Thyroid gland (tissue), 4 donors: ENCODE measurements at regions not wholly inside any gene's neighbourhood (a gene's known extent, or its start where the extent isn't known, plus 50 kb on each side); places are given as distances from the start of the nearest gene placed in this dataset.
"Not testable (repeated sequence)": the region's sequence is repeated elsewhere in the genome, so short reads cannot be mapped to it uniquely, and the experiment has no call there.

ENCODE experiments used
- DNase-seq, 2 donors: peaks; one replicate each; pipeline ENCODE4 v3.0.0-alpha.2; 2019
- H3K27ac ChIP-seq, 3 donors: fragments of 200-600 bp; sonication (generic); 1 replicate in 2 of 3; 2 replicates in 1 of 3; pipeline ENCODE4 v1.5.1; 2016 to 2019; ENCODE audit warnings: mild to moderate bottlenecking in 1 of 3, moderate library complexity in 1 of 3
- H3K27me3 ChIP-seq: fragments of 200-600 bp; sonication (generic); one replicate; pipeline ENCODE4 v1.5.1; 2019
- H3K36me3 ChIP-seq, 2 donors: fragments of 200-600 bp; sonication (generic); one replicate each; pipeline ENCODE4 v1.5.1; 2016 to 2019
- H3K4me1 ChIP-seq, 2 donors: fragments of 200-600 bp; sonication (generic); one replicate each; pipeline ENCODE4 v1.5.1; 2017 to 2019
- H3K4me3 ChIP-seq, 3 donors: fragments of 200-600 bp; sonication (generic); replicated peaks in 1 of 3; 1 replicate in 2 of 3; 2 replicates in 1 of 3; pipeline ENCODE4 v1.5.1; 2016; ENCODE audit warnings: mild to moderate bottlenecking in 1 of 3
- H3K9me3 ChIP-seq: fragments of 200-600 bp; sonication (generic); one replicate; pipeline ENCODE4 v1.5.1; 2017
- CTCF ChIP-seq, 6 experiments: fragments of 200-600 bp in 3 of 6; fragments of 450-650 bp in 3 of 6; sonication (generic) in 3 of 6; IDR thresholded peaks; one replicate each; pipeline ENCODE4 v1.5.1; 2016 to 2019; ENCODE audit warnings: antibody characterized with exemption in 6 of 6, mild to moderate bottlenecking in 2 of 6, inconsistent platforms in 1 of 6, moderate library complexity in 1 of 6
- POLR2A ChIP-seq, 2 donors: fragments of 450-650 bp; IDR thresholded peaks; one replicate each; pipeline ENCODE4 v1.6.1; 2017; ENCODE audit warnings: antibody characterized with exemption in 2 of 2, mild to moderate bottlenecking in 2 of 2, moderate library complexity in 1 of 2
- WGBS, 2 donors: methylation state at CpG; one replicate each; pipeline ENCODE4 v1.1.5; 2017; 5-methylcytosine and 5-hydroxymethylcytosine counted together
- intact Hi-C: fragments of 100-400 bp; cut with DNase I; formaldehyde crosslinking; loops from one replicate; pipeline ENCODE4 v1.15.1; 2023

GRCh38 chr7:10634239-10634638 lies 339.4 kb upstream of the PHF14 start:
- Histone ChIP-seq H3K9me3 (no peaks in the 10 kb centered on the region), H3K36me3 (no peaks in the 10 kb centered on the region), H3K4me1 (no peaks in the 10 kb centered on the region), H3K27ac (no peak overlapping the region), H3K4me3 (no peak overlapping the region), H3K27me3 (no peaks in the 10 kb centered on the region)
- TF ChIP-seq POLR2A (IDR thresholded peaks at IDR 0.05) (no peak), CTCF (IDR thresholded peaks at IDR 0.05) (no peak)
- DNase-seq = no peak
- 73 to 74% methylated on average over 2 of the region's 2 CpGs for WGBS, 2 donors
- intact Hi-C loops = no loop called here

- DNase-seq = no peak
- H3K27me3 ChIP-seq = no peaks in the 10 kb centered on the region
- no peak overlapping the region for H3K27ac ChIP-seq
- no peaks in the 10 kb centered on the region for H3K9me3 ChIP-seq
- H3K4me3 ChIP-seq = no peak overlapping the region
- H3K4me1 ChIP-seq = no peaks in the 10 kb centered on the region
- intact Hi-C loops = no loop called here
- WGBS, 2 donors = 83 to 87% methylated on average over 3 of the region's 3 CpGs
- H3K36me3 ChIP-seq = no peaks in the 10 kb centered on the region
- TF ChIP-seq CTCF (IDR thresholded peaks at IDR 0.05) = no peak
- no peak for TF ChIP-seq POLR2A (IDR thresholded peaks at IDR 0.05)
Observed at GRCh38 chr7:10637991-10638390, 335.7 kb upstream of the PHF14 start.

- Histone ChIP-seq H3K27me3 (no peaks in the 10 kb centered on the region), H3K27ac (no peak overlapping the region), H3K36me3 (no peaks in the 10 kb centered on the region), H3K4me3 (no peak overlapping the region), H3K4me1 (no peaks in the 10 kb centered on the region), H3K9me3 (no peaks in the 10 kb centered on the region)
- intact Hi-C loops = no loop called here
- WGBS, 2 donors = 78 to 85% methylated on average over 2 of the region's 2 CpGs
- no peak for TF ChIP-seq POLR2A (IDR thresholded peaks at IDR 0.05)
- TF ChIP-seq CTCF (IDR thresholded peaks at IDR 0.05) = no peak
- DNase-seq = no peak
Observed at GRCh38 chr7:10643545-10643944, 330.1 kb upstream of the PHF14 start.

GRCh38 chr7:10644849-10645248 lies 328.8 kb upstream of the PHF14 start:
- Histone ChIP-seq H3K4me3 (no peak overlapping the region), H3K9me3 (no peaks in the 10 kb centered on the region), H3K27ac (no peak overlapping the region), H3K27me3 (no peaks in the 10 kb centered on the region), H3K4me1 (no peaks in the 10 kb centered on the region), H3K36me3 (no peaks in the 10 kb centered on the region)
- no peak for TF ChIP-seq POLR2A (IDR thresholded peaks at IDR 0.05)
- DNase-seq = no peak
- intact Hi-C loops = no loop called here
- 65 to 68% methylated on average over 3 of the region's 3 CpGs for WGBS, 2 donors

GRCh38 chr7:10646194-10646593 lies 327.5 kb upstream of the PHF14 start:
- WGBS, 2 donors = 58 to 61% methylated on average over 5 of the region's 5 CpGs
- Histone ChIP-seq H3K36me3 (no peaks in the 10 kb centered on the region), H3K9me3 (no peaks in the 10 kb centered on the region), H3K27ac (no peak overlapping the region), H3K27me3 (no peaks in the 10 kb centered on the region), H3K4me1 (no peaks in the 10 kb centered on the region), H3K4me3 (no peak overlapping the region)
- DNase-seq = no peak
- intact Hi-C loops = no loop called here
- TF ChIP-seq CTCF (IDR thresholded peaks at IDR 0.05) (no peak), POLR2A (IDR thresholded peaks at IDR 0.05) (no peak)

- 86 to 89% methylated on average over 5 of the region's 5 CpGs for WGBS, 2 donors
- no peak for TF ChIP-seq CTCF (IDR thresholded peaks at IDR 0.05)
- TF ChIP-seq POLR2A (IDR thresholded peaks at IDR 0.05) = no peak
- intact Hi-C loops = no loop called here
Observed at GRCh38 chr7:10648289-10648688, 325.4 kb upstream of the PHF14 start.

GRCh38 chr7:10649120-10649519 lies 324.6 kb upstream of the PHF14 start:
- intact Hi-C loops, DNase-seq, H3K27ac ChIP-seq, H3K36me3 ChIP-seq, H3K27me3 ChIP-seq, H3K9me3 ChIP-seq, H3K4me1 ChIP-seq, H3K4me3 ChIP-seq: not testable (repeated sequence)
- WGBS, 2 donors = 81 to 87% methylated on average over 7 of the region's 7 CpGs

More at GRCh38 chr7:10648289-10648688, 325.4 kb upstream of the PHF14 start:
- Histone ChIP-seq H3K27me3 (no peaks in the 10 kb centered on the region), H3K9me3 (no peaks in the 10 kb centered on the region), H3K36me3 (no peaks in the 10 kb centered on the region), H3K4me1 (no peaks in the 10 kb centered on the region), H3K27ac (no peak overlapping the region), H3K4me3 (no peak overlapping the region)
- no peak for DNase-seq
